Upper lobe of left lung (tissue), 4 donors: ENCODE measurements at regions not wholly inside any gene's neighbourhood (a gene's known extent, or its start where the extent isn't known, plus 50 kb on each side); places are given as distances from the start of the nearest gene placed in this dataset.

Source experiments
- EP300 ChIP-seq, 4 donors: sonication (generic); formaldehyde crosslinking; IDR thresholded peaks; one replicate each; pipeline ENCODE4 v1.5.1; 2017; ENCODE audit warnings: antibody characterized with exemption in 4 of 4, control low read depth in 2 of 4
- POLR2A ChIP-seq, 4 donors: fragments of 450-650 bp; IDR thresholded peaks; one replicate each; pipeline ENCODE4 v1.5.1; 2016 to 2017; ENCODE audit warnings: antibody characterized with exemption in 4 of 4, mild to moderate bottlenecking in 2 of 4
- POLR2AphosphoS5 ChIP-seq, 2 donors: sonication (generic); formaldehyde crosslinking; IDR thresholded peaks; one replicate each; pipeline ENCODE4 v1.5.1; 2017; ENCODE audit warnings: antibody characterized with exemption in 2 of 2
- TF ChIP-seq, protein P1 (sequence below), 6 experiments: fragments of 450-650 bp in 4 of 6; fragments of 200-600 bp in 2 of 6; sonication (generic) in 2 of 6; IDR thresholded peaks; one replicate each; pipeline ENCODE4 v1.5.1; 2016 to 2019; ENCODE audit warnings: antibody characterized with exemption in 6 of 6

DNA sequence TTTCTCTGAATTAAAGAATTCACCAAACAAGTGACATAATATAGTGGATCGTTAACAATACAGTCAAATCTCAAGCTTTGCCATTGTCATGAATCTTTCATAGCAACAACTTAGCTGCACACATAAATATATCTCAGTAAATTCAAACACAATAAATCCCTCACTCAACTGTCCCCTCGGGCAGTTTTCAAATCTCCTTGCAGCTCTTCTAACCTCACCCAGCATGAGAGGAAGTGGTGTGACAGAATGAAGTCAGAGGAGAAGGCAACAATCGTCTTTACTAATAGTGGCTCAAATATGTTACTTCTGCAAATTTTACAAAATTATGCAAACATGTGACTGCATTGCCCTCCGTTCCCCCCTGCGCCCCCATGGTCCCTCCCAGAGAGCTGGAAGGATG, 148.2 kb downstream of the RAP2A start:
- TF ChIP-seq POLR2A (IDR thresholded peaks at IDR 0.05) (no peak), EP300 (IDR thresholded peaks at IDR 0.05) (no peak), POLR2AphosphoS5 (IDR thresholded peaks at IDR 0.05) (no peak)
- TF ChIP-seq, protein P1, sequence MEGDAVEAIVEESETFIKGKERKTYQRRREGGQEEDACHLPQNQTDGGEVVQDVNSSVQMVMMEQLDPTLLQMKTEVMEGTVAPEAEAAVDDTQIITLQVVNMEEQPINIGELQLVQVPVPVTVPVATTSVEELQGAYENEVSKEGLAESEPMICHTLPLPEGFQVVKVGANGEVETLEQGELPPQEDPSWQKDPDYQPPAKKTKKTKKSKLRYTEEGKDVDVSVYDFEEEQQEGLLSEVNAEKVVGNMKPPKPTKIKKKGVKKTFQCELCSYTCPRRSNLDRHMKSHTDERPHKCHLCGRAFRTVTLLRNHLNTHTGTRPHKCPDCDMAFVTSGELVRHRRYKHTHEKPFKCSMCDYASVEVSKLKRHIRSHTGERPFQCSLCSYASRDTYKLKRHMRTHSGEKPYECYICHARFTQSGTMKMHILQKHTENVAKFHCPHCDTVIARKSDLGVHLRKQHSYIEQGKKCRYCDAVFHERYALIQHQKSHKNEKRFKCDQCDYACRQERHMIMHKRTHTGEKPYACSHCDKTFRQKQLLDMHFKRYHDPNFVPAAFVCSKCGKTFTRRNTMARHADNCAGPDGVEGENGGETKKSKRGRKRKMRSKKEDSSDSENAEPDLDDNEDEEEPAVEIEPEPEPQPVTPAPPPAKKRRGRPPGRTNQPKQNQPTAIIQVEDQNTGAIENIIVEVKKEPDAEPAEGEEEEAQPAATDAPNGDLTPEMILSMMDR (IDR thresholded peaks at IDR 0.05): no peak
